ENCODE measurements at regions not wholly inside any gene's neighbourhood (a gene's known extent, or its start where the extent isn't known, plus 50 kb on each side); places are given as distances from the start of the nearest gene placed in this dataset.

DNA sequence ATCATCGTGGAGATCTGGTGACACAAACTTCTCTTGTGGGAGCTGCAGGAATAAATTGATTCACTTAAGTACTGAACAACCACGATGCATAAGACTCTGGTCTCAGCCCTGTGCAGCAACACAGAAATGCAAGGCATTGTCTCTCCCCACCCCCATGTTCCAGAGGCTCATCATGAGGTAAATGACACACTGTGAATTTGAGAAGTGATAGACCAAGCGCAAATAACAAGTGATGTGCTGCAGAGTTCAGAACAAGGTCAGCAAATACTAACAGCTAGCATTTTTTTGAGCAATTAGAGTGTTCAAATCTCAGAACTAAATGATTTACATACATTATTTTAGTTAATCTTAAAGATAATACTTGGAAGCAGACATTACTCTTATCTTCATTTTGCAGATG lies 223.7 kb downstream of the SEC16B start:
- no peak overlapping the region for H3K4me3 ChIP-seq (replicated peaks in 1 of 2; ENCODE audit: low read depth in 2 of 2, low read length in 2 of 2)
- no peak for DNase-seq (ENCODE audit: low read depth in 2 of 2)
- no peak for TF ChIP-seq CTCF (IDR thresholded peaks at IDR 0.05; ENCODE audit: low read depth, low read length)

GRCh38 chr1:177744906-177745305 lies 225.0 kb downstream of the SEC16B start:
- TF ChIP-seq CTCF (IDR thresholded peaks at IDR 0.05; ENCODE audit: low read depth, low read length) = no peak
- DNase-seq (ENCODE audit: low read depth in 2 of 2) = no peak
- no peak overlapping the region for H3K4me3 ChIP-seq (replicated peaks in 1 of 2; ENCODE audit: low read depth in 2 of 2, low read length in 2 of 2)

DNA sequence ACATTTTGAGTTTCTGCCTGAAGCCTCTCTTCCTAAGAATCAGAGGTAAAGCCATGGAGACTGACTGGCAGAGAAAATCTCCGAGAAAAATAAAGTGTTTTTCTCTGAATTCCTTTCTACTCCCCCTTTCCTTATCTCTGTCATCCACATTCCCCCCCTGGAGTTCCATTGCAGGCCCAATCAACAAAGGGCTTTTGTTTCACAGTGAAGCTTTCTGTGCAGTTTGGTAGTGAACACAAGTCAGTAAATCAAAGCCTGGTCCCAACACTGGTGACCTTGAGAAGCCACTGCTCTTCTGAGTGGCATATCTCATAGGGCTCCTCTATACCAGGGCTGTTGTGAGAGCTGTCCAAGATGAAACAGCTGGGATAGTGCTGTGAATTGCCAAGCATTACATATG lies 228.4 kb downstream of the SEC16B start:
- no peak overlapping the region for H3K4me3 ChIP-seq (replicated peaks in 1 of 2; ENCODE audit: low read depth in 2 of 2, low read length in 2 of 2)
- no peak for DNase-seq (ENCODE audit: low read depth in 2 of 2)
- TF ChIP-seq CTCF (IDR thresholded peaks at IDR 0.05; ENCODE audit: low read depth, low read length) = no peak

GRCh38 chr1:177739780-177740179 lies 230.1 kb downstream of the SEC16B start:
- no peak overlapping the region for H3K4me3 ChIP-seq (replicated peaks in 1 of 2; ENCODE audit: low read depth in 2 of 2, low read length in 2 of 2)
- no peak for TF ChIP-seq CTCF (IDR thresholded peaks at IDR 0.05; ENCODE audit: low read depth, low read length)
- no peak for DNase-seq (ENCODE audit: low read depth in 2 of 2)

- no peak for DNase-seq (ENCODE audit: low read depth in 2 of 2)
- no peak overlapping the region for H3K4me3 ChIP-seq (replicated peaks in 1 of 2; ENCODE audit: low read depth in 2 of 2, low read length in 2 of 2)
- TF ChIP-seq CTCF (IDR thresholded peaks at IDR 0.05; ENCODE audit: low read depth, low read length) = no peak
Measured at GRCh38 chr1:177737456-177737855, 232.4 kb downstream of the SEC16B start.

- DNase-seq (ENCODE audit: low read depth in 2 of 2) = no peak
- TF ChIP-seq CTCF (IDR thresholded peaks at IDR 0.05; ENCODE audit: low read depth, low read length) = no peak
- no peak overlapping the region for H3K4me3 ChIP-seq (replicated peaks in 1 of 2; ENCODE audit: low read depth in 2 of 2, low read length in 2 of 2)
Measured at GRCh38 chr1:177732178-177732577, 237.7 kb downstream of the SEC16B start.

DNA sequence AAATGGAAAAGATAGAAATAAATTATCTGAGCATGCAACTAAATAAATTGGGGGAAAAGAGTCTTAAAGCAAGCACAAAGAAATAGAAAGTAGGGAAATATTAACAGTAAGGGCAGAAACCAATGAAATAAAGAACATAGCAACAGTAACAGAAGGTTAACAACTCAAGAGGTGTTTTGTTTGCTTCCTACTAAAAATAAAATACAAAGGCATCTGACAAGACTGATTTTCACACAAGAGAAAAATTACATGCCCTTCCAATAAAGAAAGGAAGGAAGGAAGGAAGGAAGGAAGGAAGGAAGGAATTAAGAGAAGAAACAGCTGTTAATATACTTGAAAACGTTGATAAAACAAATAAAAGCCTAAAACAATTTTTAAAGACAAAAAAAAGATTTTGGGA lies 240.2 kb downstream of the SEC16B start:
- H3K4me3 ChIP-seq (replicated peaks in 1 of 2; ENCODE audit: low read depth in 2 of 2, low read length in 2 of 2) = no peak overlapping the region
- TF ChIP-seq CTCF (IDR thresholded peaks at IDR 0.05; ENCODE audit: low read depth, low read length) = no peak
- no peak for DNase-seq (ENCODE audit: low read depth in 2 of 2)
